Astrocyte (in vitro differentiated cells and primary cell): ENCODE measurements at regions not wholly inside any gene's neighbourhood (a gene's known extent, or its start where the extent isn't known, plus 50 kb on each side); places are given as distances from the start of the nearest gene placed in this dataset.

Experiments
- DNase-seq: peaks from one replicate; pipeline ENCODE4 v3.0.0-alpha.2; 2010; ENCODE audit warnings: low read depth
- FAIRE-seq: peaks from 2 replicates; lab custom pipeline; 2011; peaks lifted over from hg19 to GRCh38; lab: Jason Lieb, UNC
- H2AFZ ChIP-seq: 2 replicates; pipeline ENCODE4 v1.6.0; 2012; ENCODE audit warnings: low read depth, low read length, inconsistent platforms
- H3K27ac ChIP-seq: 2 replicates; pipeline ENCODE4 v1.5.1; 2011; ENCODE audit warnings: low read depth, low read length, inconsistent platforms
- H3K27me3 ChIP-seq: 2 replicates; pipeline ENCODE4 v1.6.0; 2011; ENCODE audit warnings: low read length, inconsistent platforms; ENCODE audit not compliant: insufficient read depth
- H3K36me3 ChIP-seq: 2 replicates; pipeline ENCODE4 v1.5.1; 2011; ENCODE audit warnings: low read length, inconsistent platforms; ENCODE audit not compliant: insufficient read depth
- H3K4me1 ChIP-seq: 2 replicates; pipeline ENCODE4 v1.5.1; 2011; ENCODE audit warnings: low read length, inconsistent platforms; ENCODE audit not compliant: insufficient read depth
- H3K4me2 ChIP-seq: 2 replicates; pipeline ENCODE4 v1.6.0; 2012; ENCODE audit warnings: low read length, inconsistent platforms
- H3K4me3 ChIP-seq: 2 replicates; pipeline ENCODE4 v1.5.1; 2011; ENCODE audit warnings: low read depth, mild to moderate bottlenecking, low read length, inconsistent platforms; ENCODE audit not compliant: insufficient read depth
- H3K79me2 ChIP-seq: 2 replicates; pipeline ENCODE4 v1.6.0; 2012; ENCODE audit warnings: mild to moderate bottlenecking, low read length, inconsistent platforms; ENCODE audit not compliant: insufficient read depth
- H3K9ac ChIP-seq: 2 replicates; pipeline ENCODE4 v1.6.0; 2012; ENCODE audit warnings: mild to moderate bottlenecking, low read length, inconsistent platforms
- H3K9me3 ChIP-seq: 2 replicates; pipeline ENCODE4 v1.5.1; 2012; ENCODE audit warnings: low read depth, mild to moderate bottlenecking, low read length, inconsistent platforms; ENCODE audit not compliant: insufficient read depth
- H4K20me1 ChIP-seq: 2 replicates; pipeline ENCODE4 v1.6.0; 2012; ENCODE audit warnings: low read length, inconsistent platforms; ENCODE audit not compliant: insufficient read depth
- H3K27ac Mint-ChIP-seq: one replicate; pipeline ENCODE4 v1.8.0; 2021; ENCODE audit warnings: mild to moderate bottlenecking, mixed read lengths; ENCODE audit not compliant: unreplicated experiment
- H3K27me3 Mint-ChIP-seq: one replicate; pipeline ENCODE4 v1.8.0; 2021; ENCODE audit warnings: low read depth, mixed read lengths; ENCODE audit not compliant: unreplicated experiment
- H3K36me3 Mint-ChIP-seq: one replicate; pipeline ENCODE4 v1.8.0; 2021; ENCODE audit warnings: low read depth, mixed read lengths; ENCODE audit not compliant: unreplicated experiment
- H3K4me1 Mint-ChIP-seq: one replicate; pipeline ENCODE4 v1.8.0; 2021; ENCODE audit warnings: low read depth, mixed read lengths; ENCODE audit not compliant: unreplicated experiment
- H3K4me3 Mint-ChIP-seq: one replicate; pipeline ENCODE4 v1.8.0; 2021; ENCODE audit warnings: mild to moderate bottlenecking, moderate library complexity, mixed read lengths; ENCODE audit not compliant: unreplicated experiment
- H3K9me3 Mint-ChIP-seq: one replicate; pipeline ENCODE4 v1.8.0; 2021; ENCODE audit warnings: mild to moderate bottlenecking, mixed read lengths; ENCODE audit not compliant: unreplicated experiment
- EZH2 ChIP-seq: IDR thresholded peaks from 2 replicates; pipeline ENCODE4 v1.6.1; 2012; ENCODE audit warnings: mild to moderate bottlenecking, low read length, inconsistent platforms; ENCODE audit not compliant: insufficient read depth
- TF ChIP-seq, protein P1 (sequence below): IDR thresholded peaks from 2 replicates; pipeline ENCODE4 v1.5.1; 2011; ENCODE audit warnings: low read depth, mild to moderate bottlenecking, inconsistent platforms, low read length, moderate library complexity; ENCODE audit not compliant: insufficient read depth

DNA sequence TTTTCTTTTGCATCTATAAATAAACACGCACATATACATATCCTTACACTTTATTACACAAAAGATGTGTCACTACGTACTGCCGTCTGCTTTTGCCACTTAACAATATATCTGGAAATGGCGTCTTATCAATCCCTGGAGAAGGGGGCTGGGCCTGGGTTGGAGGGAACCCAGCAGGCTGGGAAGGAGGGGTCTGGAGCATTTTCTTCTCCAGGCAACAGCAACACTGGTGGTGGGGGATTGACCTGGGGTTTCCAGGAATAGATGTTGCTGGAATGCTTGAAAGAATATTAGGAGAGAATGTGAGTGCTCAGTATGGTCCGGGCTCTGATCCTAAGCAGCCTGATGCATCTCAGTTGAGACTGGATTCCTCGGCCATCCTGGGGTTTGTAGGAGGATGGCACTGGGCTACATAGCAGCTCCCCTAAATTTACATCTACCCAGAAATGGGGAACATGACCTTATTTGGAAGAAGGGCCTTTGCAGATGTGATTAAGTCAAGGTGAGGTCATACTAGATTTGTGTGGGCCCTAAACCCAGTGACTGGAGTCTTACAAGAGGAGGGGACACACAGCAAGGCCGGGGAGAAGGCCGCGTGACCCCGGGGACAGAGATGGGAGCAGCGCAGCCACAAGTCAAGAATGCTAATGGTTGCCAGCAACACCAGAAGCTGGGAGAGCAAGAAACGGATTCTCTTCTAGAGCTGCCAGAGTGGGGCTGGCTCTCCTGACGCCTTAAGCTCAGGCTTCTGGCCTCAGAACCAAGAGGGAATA lies 98.6 kb downstream of the SIK1 start:
- H3K36me3 ChIP-seq = no peaks in the 10 kb centered on the region

DNA sequence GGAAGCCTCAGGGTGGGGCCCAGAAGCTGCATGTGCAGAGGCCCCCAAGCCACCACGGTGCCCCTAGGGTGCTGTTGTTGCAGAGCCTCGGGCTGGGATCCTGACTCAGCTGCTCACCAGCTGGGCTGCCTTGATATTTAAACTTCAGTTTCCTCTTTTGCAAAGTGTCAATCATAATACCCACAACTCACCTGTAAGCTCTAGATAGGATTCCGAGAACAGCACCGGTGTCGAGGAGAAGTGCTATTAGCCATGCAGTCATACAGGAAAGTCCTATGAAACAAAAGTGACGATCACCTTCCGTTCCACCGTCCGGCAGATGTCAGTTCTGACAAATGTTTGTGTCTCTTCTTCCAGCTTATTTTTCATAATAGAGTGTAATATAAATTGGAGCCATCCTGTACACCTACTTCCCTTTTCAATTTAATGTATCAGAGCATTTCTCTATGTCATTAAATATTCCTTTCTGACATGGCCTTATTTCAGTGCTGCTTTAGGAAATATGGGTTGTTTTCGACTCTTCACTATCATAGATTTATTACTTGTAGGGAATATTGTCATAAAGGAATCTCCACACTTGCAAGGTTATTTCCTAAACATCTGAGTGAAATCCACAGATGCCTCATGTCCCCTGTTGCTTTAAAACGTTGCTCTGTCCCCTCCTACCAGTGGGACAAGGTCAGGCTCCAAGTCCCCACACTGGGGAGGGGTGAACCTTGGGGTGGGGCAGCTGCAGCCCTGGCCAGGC lies 100.8 kb downstream of the SIK1 start:
- peaks cover 3% of the 10 kb centered on the region for H3K27me3 ChIP-seq
- H3K27ac ChIP-seq = no peak overlapping the region
- no peaks in the 10 kb centered on the region for H3K79me2 ChIP-seq
- H3K4me1 Mint-ChIP-seq = peaks cover 13% of the 10 kb centered on the region
- no peak for DNase-seq
- peaks cover 8% of the 10 kb centered on the region for H3K27me3 Mint-ChIP-seq
- TF ChIP-seq EZH2 = no peak
- TF ChIP-seq, protein P1, sequence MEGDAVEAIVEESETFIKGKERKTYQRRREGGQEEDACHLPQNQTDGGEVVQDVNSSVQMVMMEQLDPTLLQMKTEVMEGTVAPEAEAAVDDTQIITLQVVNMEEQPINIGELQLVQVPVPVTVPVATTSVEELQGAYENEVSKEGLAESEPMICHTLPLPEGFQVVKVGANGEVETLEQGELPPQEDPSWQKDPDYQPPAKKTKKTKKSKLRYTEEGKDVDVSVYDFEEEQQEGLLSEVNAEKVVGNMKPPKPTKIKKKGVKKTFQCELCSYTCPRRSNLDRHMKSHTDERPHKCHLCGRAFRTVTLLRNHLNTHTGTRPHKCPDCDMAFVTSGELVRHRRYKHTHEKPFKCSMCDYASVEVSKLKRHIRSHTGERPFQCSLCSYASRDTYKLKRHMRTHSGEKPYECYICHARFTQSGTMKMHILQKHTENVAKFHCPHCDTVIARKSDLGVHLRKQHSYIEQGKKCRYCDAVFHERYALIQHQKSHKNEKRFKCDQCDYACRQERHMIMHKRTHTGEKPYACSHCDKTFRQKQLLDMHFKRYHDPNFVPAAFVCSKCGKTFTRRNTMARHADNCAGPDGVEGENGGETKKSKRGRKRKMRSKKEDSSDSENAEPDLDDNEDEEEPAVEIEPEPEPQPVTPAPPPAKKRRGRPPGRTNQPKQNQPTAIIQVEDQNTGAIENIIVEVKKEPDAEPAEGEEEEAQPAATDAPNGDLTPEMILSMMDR = no peak
- peaks cover 3% of the 10 kb centered on the region for H3K4me1 ChIP-seq
- H3K9me3 Mint-ChIP-seq = peaks cover 6% of the 10 kb centered on the region
- H2AFZ ChIP-seq = no peak overlapping the region
- no peak for FAIRE-seq
- H3K36me3 Mint-ChIP-seq = no peaks in the 10 kb centered on the region
- no peak overlapping the region for H3K4me3 ChIP-seq
- no peak overlapping the region for H3K4me3 Mint-ChIP-seq
- no peak overlapping the region for H3K27ac Mint-ChIP-seq
- no peaks in the 10 kb centered on the region for H3K36me3 ChIP-seq
- no peaks in the 10 kb centered on the region for H3K9me3 ChIP-seq
- H3K4me2 ChIP-seq = no peak overlapping the region
- no peaks in the 10 kb centered on the region for H4K20me1 ChIP-seq
- H3K9ac ChIP-seq = no peak overlapping the region

More for the DNA sequence above, 98.6 kb downstream of the SIK1 start:
- Histone ChIP-seq H3K9me3 (no peaks in the 10 kb centered on the region), H3K4me3 (no peak overlapping the region), H4K20me1 (no peaks in the 10 kb centered on the region), H2AFZ (no peak overlapping the region), H3K4me1 (peaks cover 18% of the 10 kb centered on the region), H3K27ac (no peak overlapping the region), H3K9ac (no peak overlapping the region), H3K79me2 (no peaks in the 10 kb centered on the region), H3K27me3 (peaks cover 3% of the 10 kb centered on the region), H3K4me2 (no peak overlapping the region)
- Mint-ChIP-seq H3K27me3 (peaks cover 8% of the 10 kb centered on the region), H3K9me3 (peaks cover 6% of the 10 kb centered on the region), H3K4me1 (peaks cover 28% of the 10 kb centered on the region), H3K27ac (peak overlapping the region; percentile 64), H3K36me3 (no peaks in the 10 kb centered on the region), H3K4me3 (no peak overlapping the region)
- TF ChIP-seq, protein P1 = no peak
- TF ChIP-seq EZH2 = no peak
- DNase-seq = no peak
- FAIRE-seq = no peak
